Nephron (organoid): ENCODE measurements at regions not wholly inside any gene's neighbourhood (a gene's known extent, or its start where the extent isn't known, plus 50 kb on each side); places are given as distances from the start of the nearest gene placed in this dataset.

ENCODE experiments used
- H3K27ac Mint-ChIP-seq, 3 experiments: 2 replicates each; pipeline ENCODE4 v1.8.0; 2020; ENCODE audit warnings: mixed read lengths in 3 of 3, mild to moderate bottlenecking in 2 of 3, moderate library complexity in 1 of 3
- H3K27me3 Mint-ChIP-seq: 2 replicates; pipeline ENCODE4 v1.8.0; 2021; ENCODE audit warnings: low read depth, mild to moderate bottlenecking, moderate library complexity, mixed read lengths
- H3K36me3 Mint-ChIP-seq: 2 replicates; pipeline ENCODE4 v1.8.0; 2020; ENCODE audit warnings: low read depth, mixed read lengths
- H3K4me1 Mint-ChIP-seq: 2 replicates; pipeline ENCODE4 v1.8.0; 2020; ENCODE audit warnings: mixed read lengths
- H3K4me3 Mint-ChIP-seq, 3 experiments: 2 replicates each; pipeline ENCODE4 v1.8.0; 2020; ENCODE audit warnings: mild to moderate bottlenecking in 3 of 3, mixed read lengths in 3 of 3, moderate library complexity in 2 of 3
- H3K9me3 Mint-ChIP-seq: 2 replicates; pipeline ENCODE4 v1.8.0; 2020; ENCODE audit warnings: mixed read lengths
- TF ChIP-seq, protein P1 (sequence below), 3 experiments: fragments of 200-600 bp; sonication (generic); IDR thresholded peaks; one replicate each; pipeline ENCODE4 v1.5.0; 2021; ENCODE audit warnings: antibody characterized with exemption in 3 of 3; ENCODE audit not compliant: unreplicated experiment in 3 of 3

DNA sequence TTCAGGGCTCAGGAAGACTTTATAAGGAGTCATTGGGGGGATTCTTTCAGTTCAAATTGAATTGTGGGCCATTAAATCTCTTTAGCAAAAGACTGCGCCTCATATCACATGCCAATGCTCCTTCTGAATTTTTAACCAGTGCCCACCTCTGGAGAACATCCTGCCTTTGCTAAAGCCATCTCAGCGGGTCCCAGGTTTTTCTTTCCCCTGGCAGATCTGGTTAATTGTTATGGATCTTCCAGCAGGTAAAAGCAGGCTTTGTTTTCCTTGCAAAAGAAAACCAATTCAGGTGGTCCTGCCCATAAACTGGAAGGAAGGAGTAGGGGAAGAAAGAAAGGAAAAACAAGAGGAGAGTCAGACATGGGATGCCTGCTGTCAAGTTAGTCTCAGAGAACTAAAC is 298.2 kb downstream of the LRFN2 start:
- Mint-ChIP-seq H3K27ac (no peak overlapping the region), H3K27me3 (peaks cover 66% of the 10 kb centered on the region), H3K36me3 (no peaks in the 10 kb centered on the region), H3K4me1 (no peaks in the 10 kb centered on the region), H3K4me3 (no peak overlapping the region), H3K9me3 (peaks cover 2% of the 10 kb centered on the region)
- TF ChIP-seq, protein P1, sequence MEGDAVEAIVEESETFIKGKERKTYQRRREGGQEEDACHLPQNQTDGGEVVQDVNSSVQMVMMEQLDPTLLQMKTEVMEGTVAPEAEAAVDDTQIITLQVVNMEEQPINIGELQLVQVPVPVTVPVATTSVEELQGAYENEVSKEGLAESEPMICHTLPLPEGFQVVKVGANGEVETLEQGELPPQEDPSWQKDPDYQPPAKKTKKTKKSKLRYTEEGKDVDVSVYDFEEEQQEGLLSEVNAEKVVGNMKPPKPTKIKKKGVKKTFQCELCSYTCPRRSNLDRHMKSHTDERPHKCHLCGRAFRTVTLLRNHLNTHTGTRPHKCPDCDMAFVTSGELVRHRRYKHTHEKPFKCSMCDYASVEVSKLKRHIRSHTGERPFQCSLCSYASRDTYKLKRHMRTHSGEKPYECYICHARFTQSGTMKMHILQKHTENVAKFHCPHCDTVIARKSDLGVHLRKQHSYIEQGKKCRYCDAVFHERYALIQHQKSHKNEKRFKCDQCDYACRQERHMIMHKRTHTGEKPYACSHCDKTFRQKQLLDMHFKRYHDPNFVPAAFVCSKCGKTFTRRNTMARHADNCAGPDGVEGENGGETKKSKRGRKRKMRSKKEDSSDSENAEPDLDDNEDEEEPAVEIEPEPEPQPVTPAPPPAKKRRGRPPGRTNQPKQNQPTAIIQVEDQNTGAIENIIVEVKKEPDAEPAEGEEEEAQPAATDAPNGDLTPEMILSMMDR (IDR thresholded peaks at IDR 0.05; ENCODE audit: unreplicated experiment in 3 of 3), result no peak

DNA sequence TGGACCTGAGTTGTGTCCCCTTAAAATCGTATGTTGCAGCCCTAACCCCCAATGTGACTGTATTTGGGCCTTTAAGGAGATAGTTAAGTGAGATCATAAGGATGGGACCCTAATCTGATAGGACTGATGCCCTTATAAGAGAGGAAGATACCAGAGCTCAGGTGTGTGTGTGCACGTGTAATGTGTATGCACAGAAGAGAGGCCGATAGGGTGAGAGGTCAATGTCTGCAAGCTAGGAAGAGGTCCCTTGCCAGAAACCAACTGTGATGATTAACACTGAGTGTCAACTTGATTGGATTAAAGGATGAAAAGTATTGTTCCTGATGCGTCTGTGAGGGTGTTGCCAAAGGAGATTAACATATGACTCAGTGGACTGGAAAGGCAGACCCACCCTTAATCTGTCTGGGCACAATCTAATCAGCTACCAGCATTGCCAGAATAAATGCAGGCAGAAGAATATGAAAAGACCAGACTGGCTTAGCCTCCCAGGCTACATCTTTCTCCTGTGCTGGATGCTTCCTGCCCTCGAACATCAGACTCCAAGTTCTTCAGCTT is 299.8 kb downstream of the LRFN2 start:
- Mint-ChIP-seq H3K4me1 (no peaks in the 10 kb centered on the region), H3K4me3 (no peak overlapping the region), H3K27ac (no peak overlapping the region), H3K36me3 (no peaks in the 10 kb centered on the region), H3K27me3 (peaks cover 63% of the 10 kb centered on the region), H3K9me3 (no peaks in the 10 kb centered on the region)
- TF ChIP-seq, protein P1 (IDR thresholded peaks at IDR 0.05; ENCODE audit: unreplicated experiment in 3 of 3), result no peak

GRCh38 chr6:40286721-40287120 is 300.4 kb downstream of the LRFN2 start:
- Mint-ChIP-seq H3K27me3 (peaks cover 59% of the 10 kb centered on the region), H3K27ac (no peak overlapping the region), H3K4me3 (no peak overlapping the region), H3K9me3 (no peaks in the 10 kb centered on the region), H3K4me1 (no peaks in the 10 kb centered on the region), H3K36me3 (no peaks in the 10 kb centered on the region)
- TF ChIP-seq, protein P1 (IDR thresholded peaks at IDR 0.05; ENCODE audit: unreplicated experiment in 3 of 3), result no peak

DNA sequence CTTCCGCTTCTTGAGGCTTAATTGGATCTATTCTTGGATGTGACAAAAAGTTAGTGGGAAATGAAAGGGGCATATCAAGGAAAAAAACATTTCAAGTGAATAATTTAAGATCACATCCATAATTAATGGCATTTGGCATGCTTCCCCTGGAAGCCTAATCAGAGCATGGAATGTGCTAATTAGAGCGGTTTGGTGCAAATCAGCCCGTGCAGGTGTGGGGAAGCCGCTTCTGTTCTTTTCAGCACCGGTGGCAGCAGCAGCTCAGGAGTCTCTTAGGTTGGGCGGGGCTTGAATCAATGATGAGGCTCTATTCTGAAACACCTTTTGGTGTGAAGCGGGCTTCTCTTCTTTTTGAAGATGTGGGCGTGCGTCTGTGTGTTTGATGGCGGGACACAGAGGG is 301.2 kb downstream of the LRFN2 start:
- TF ChIP-seq, protein P1 (IDR thresholded peaks at IDR 0.05; ENCODE audit: unreplicated experiment in 3 of 3), result no peak
- H3K27ac Mint-ChIP-seq, result no peak overlapping the region
- no peaks in the 10 kb centered on the region for H3K4me1 Mint-ChIP-seq
- H3K4me3 Mint-ChIP-seq, result no peak overlapping the region
- H3K27me3 Mint-ChIP-seq, result peaks cover 54% of the 10 kb centered on the region
- H3K9me3 Mint-ChIP-seq, result no peaks in the 10 kb centered on the region
- no peaks in the 10 kb centered on the region for H3K36me3 Mint-ChIP-seq

- H3K27me3 Mint-ChIP-seq, result peaks cover 52% of the 10 kb centered on the region
- TF ChIP-seq, protein P1 (IDR thresholded peaks at IDR 0.05; ENCODE audit: unreplicated experiment in 3 of 3), result no peak
- H3K4me1 Mint-ChIP-seq, result no peaks in the 10 kb centered on the region
- no peaks in the 10 kb centered on the region for H3K9me3 Mint-ChIP-seq
- no peaks in the 10 kb centered on the region for H3K36me3 Mint-ChIP-seq
- no peak overlapping the region for H3K4me3 Mint-ChIP-seq
- no peak overlapping the region for H3K27ac Mint-ChIP-seq
Measured at GRCh38 chr6:40285535-40285934, 301.6 kb downstream of the LRFN2 start.

DNA sequence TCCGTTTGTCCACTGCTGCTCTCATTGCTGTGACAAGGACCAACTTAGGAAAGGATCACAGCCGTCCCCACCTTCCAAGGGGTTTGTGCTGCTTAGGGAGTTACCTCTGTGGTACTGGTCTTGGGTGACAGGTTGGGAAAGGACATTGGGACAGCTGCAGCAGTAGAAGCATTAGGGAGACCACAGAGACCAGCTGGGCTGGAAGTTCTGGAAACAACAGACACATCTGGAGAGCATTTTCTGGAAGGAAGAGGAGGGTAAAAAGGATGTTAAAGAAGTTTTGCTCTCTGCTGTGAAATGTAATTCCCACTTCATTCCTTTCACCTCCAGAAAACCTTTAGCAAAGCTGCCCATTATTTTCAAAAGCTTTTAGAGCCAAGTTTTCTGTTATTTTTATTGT is 304.2 kb downstream of the LRFN2 start:
- H3K27me3 Mint-ChIP-seq, result peaks cover 48% of the 10 kb centered on the region
- H3K36me3 Mint-ChIP-seq, result no peaks in the 10 kb centered on the region
- H3K4me1 Mint-ChIP-seq, result no peaks in the 10 kb centered on the region
- no peak overlapping the region for H3K4me3 Mint-ChIP-seq
- H3K27ac Mint-ChIP-seq, result no peak overlapping the region
- TF ChIP-seq, protein P1 (IDR thresholded peaks at IDR 0.05; ENCODE audit: unreplicated experiment in 3 of 3), result no peak
- H3K9me3 Mint-ChIP-seq, result no peaks in the 10 kb centered on the region
